ENCODE measurements at regions not wholly inside any gene's neighbourhood (a gene's known extent, or its start where the extent isn't known, plus 50 kb on each side); places are given as distances from the start of the nearest gene placed in this dataset.

- no peaks in the 10 kb centered on the region for H3K9me3 ChIP-seq (ENCODE audit: severe bottlenecking)
- H3K4me3 ChIP-seq (ENCODE audit: low read depth, low read length) = no peak overlapping the region
- H3K36me3 ChIP-seq = no peaks in the 10 kb centered on the region
- peaks cover 62% of the 10 kb centered on the region for H3K27me3 ChIP-seq (ENCODE audit: insufficient read depth, low read depth, severe bottlenecking)
- no peak overlapping the region for H3K27ac ChIP-seq
- TF ChIP-seq, protein P1, sequence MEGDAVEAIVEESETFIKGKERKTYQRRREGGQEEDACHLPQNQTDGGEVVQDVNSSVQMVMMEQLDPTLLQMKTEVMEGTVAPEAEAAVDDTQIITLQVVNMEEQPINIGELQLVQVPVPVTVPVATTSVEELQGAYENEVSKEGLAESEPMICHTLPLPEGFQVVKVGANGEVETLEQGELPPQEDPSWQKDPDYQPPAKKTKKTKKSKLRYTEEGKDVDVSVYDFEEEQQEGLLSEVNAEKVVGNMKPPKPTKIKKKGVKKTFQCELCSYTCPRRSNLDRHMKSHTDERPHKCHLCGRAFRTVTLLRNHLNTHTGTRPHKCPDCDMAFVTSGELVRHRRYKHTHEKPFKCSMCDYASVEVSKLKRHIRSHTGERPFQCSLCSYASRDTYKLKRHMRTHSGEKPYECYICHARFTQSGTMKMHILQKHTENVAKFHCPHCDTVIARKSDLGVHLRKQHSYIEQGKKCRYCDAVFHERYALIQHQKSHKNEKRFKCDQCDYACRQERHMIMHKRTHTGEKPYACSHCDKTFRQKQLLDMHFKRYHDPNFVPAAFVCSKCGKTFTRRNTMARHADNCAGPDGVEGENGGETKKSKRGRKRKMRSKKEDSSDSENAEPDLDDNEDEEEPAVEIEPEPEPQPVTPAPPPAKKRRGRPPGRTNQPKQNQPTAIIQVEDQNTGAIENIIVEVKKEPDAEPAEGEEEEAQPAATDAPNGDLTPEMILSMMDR (IDR thresholded peaks at IDR 0.05; ENCODE audit: low read depth, low read length) = no peak
- no peak for DNase-seq
Measured at GRCh38 chr20:56759741-56760278, 130.7 kb downstream of the TFAP2C start.

GRCh38 chr20:56760610-56761009 lies 131.5 kb downstream of the TFAP2C start:
- no peak for DNase-seq
- TF ChIP-seq, protein P1 (IDR thresholded peaks at IDR 0.05; ENCODE audit: low read depth, low read length) = no peak
- peaks cover 67% of the 10 kb centered on the region for H3K27me3 ChIP-seq (ENCODE audit: insufficient read depth, low read depth, severe bottlenecking)
- H3K4me3 ChIP-seq (ENCODE audit: low read depth, low read length) = no peak overlapping the region
- no peak overlapping the region for H3K27ac ChIP-seq
- H3K9me3 ChIP-seq (ENCODE audit: severe bottlenecking) = no peaks in the 10 kb centered on the region
- H3K36me3 ChIP-seq = no peaks in the 10 kb centered on the region

DNA sequence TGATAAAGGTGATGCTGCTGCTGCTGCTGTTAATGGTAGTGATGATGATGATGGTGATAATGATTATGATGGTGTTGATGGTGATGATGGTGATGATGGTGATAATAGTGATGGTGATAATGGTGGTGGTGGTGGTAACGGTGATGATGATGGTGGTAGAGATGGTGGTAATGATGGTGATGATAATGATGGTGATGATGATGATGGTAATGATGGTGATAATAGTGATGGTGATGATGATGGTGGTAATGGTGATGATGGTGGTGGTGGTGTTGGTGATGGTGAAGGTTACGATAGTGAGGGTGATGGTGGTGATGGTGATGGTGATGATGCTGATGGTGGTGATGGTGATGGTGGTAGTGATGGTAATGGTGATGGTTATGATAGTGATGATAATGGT lies 132.3 kb downstream of the TFAP2C start:
- no peaks in the 10 kb centered on the region for H3K36me3 ChIP-seq
- H3K9me3 ChIP-seq (ENCODE audit: severe bottlenecking) = no peaks in the 10 kb centered on the region
- H3K27me3 ChIP-seq (ENCODE audit: insufficient read depth, low read depth, severe bottlenecking) = peaks cover 68% of the 10 kb centered on the region
- DNase-seq = no peak
- TF ChIP-seq, protein P1 (IDR thresholded peaks at IDR 0.05; ENCODE audit: low read depth, low read length) = no peak
- no peak overlapping the region for H3K4me3 ChIP-seq (ENCODE audit: low read depth, low read length)
- H3K27ac ChIP-seq = no peak overlapping the region

GRCh38 chr20:56762401-56762800 lies 133.3 kb downstream of the TFAP2C start:
- TF ChIP-seq, protein P1 (IDR thresholded peaks at IDR 0.05; ENCODE audit: low read depth, low read length) = no peak

DNA sequence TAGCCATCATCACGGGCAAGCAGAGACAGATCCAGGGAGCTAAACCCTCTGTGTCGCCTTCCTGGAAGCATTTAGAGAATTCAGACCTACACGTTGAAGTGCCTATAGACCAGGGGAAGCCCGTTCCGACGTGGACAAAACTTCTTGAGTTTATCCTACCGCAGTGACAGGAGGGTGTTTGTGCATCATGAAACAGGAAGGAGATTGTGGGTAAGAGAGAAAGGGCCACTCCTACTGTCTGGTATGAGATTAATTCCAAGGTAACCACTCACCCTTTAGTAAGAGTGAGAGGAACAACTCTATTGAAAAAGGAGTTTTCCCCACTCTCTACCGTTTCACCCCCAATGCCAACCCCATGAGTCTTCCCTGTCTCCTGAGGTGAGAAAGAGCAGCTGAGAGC lies 133.7 kb downstream of the TFAP2C start:
- Histone ChIP-seq H3K27ac (no peak overlapping the region), H3K36me3 (no peaks in the 10 kb centered on the region), H3K4me3 (ENCODE audit: low read depth, low read length) (no peak overlapping the region), H3K27me3 (ENCODE audit: insufficient read depth, low read depth, severe bottlenecking) (peaks cover 71% of the 10 kb centered on the region), H3K9me3 (ENCODE audit: severe bottlenecking) (no peaks in the 10 kb centered on the region)
- TF ChIP-seq, protein P1 (IDR thresholded peaks at IDR 0.05; ENCODE audit: low read depth, low read length) = no peak
- no peak for DNase-seq

More at GRCh38 chr20:56762401-56762800, 133.3 kb downstream of the TFAP2C start:
- no peaks in the 10 kb centered on the region for H3K36me3 ChIP-seq
- DNase-seq = no peak
- H3K27me3 ChIP-seq (ENCODE audit: insufficient read depth, low read depth, severe bottlenecking) = peaks cover 72% of the 10 kb centered on the region
- no peaks in the 10 kb centered on the region for H3K9me3 ChIP-seq (ENCODE audit: severe bottlenecking)
- no peak overlapping the region for H3K27ac ChIP-seq
- no peak overlapping the region for H3K4me3 ChIP-seq (ENCODE audit: low read depth, low read length)

DNA sequence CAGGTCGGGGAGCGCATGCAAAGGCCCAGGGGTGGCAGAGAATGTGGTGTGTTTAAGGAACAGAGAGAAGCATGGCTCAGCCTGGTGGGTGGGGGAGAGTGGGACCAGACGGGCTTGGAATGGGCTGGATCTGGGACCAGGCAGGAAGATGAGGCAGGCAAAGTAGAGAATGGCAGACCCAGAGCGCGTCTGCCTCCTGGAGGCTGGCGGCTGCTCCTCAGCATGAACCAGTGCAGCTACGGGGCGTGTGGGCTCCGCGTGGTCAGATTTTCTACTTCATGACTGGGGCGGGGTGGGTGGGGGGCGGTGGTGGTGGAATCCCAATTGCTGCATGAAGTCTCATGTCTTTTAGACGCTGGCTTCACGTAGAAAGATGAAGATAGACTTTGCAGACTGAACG lies 135.6 kb downstream of the TFAP2C start:
- no peak overlapping the region for H3K27ac ChIP-seq
- no peaks in the 10 kb centered on the region for H3K36me3 ChIP-seq
- TF ChIP-seq, protein P1 (IDR thresholded peaks at IDR 0.05; ENCODE audit: low read depth, low read length) = no peak
- DNase-seq = no peak
- peaks cover 71% of the 10 kb centered on the region for H3K27me3 ChIP-seq (ENCODE audit: insufficient read depth, low read depth, severe bottlenecking)
- no peak overlapping the region for H3K4me3 ChIP-seq (ENCODE audit: low read depth, low read length)
- H3K9me3 ChIP-seq (ENCODE audit: severe bottlenecking) = no peaks in the 10 kb centered on the region

Measured in WERI-Rb-1 (cell line).